NT2/D1 (cell line): ENCODE measurements at regions not wholly inside any gene's neighbourhood (a gene's known extent, or its start where the extent isn't known, plus 50 kb on each side); places are given as distances from the start of the nearest gene placed in this dataset.

Source experiments
- DNase-seq: peaks from one replicate; pipeline ENCODE4 v3.0.0-alpha.2; 2011; ENCODE audit warnings: low read depth, low spot score
- H3K27me3 ChIP-seq: 2 replicates; pipeline ENCODE4 v1.6.0; 2011; ENCODE audit warnings: mild to moderate bottlenecking; ENCODE audit not compliant: insufficient read length, insufficient read depth
- H3K36me3 ChIP-seq: 2 replicates; pipeline ENCODE4 v1.6.1; 2011; ENCODE audit warnings: mild to moderate bottlenecking, low read length, mixed read lengths; ENCODE audit not compliant: insufficient read depth, insufficient read length
- H3K4me1 ChIP-seq: 2 replicates; pipeline ENCODE4 v1.5.1; 2011; ENCODE audit not compliant: insufficient read depth, insufficient read length
- H3K4me3 ChIP-seq: 2 replicates; pipeline ENCODE4 v1.5.1; 2011; ENCODE audit warnings: low read depth; ENCODE audit not compliant: insufficient read length
- H3K9ac ChIP-seq: 2 replicates; pipeline ENCODE4 v1.6.0; 2011; ENCODE audit warnings: low read depth; ENCODE audit not compliant: insufficient read length
- H3K9me3 ChIP-seq: 2 replicates; pipeline ENCODE4 v1.5.1; 2011; ENCODE audit warnings: mild to moderate bottlenecking, low read length; ENCODE audit not compliant: insufficient read depth
- SUZ12 ChIP-seq: IDR thresholded peaks from 2 replicates; pipeline ENCODE4 v1.6.1; 2011; ENCODE audit not compliant: insufficient read length, insufficient read depth; ENCODE audit errors: extremely low read depth
- YY1 ChIP-seq: IDR thresholded peaks from 2 replicates; pipeline ENCODE4 v1.6.1; 2011; ENCODE audit not compliant: insufficient read length, insufficient read depth
- ZNF274 ChIP-seq: IDR thresholded peaks from 2 replicates; pipeline ENCODE4 v1.6.1; 2011; ENCODE audit warnings: mild to moderate bottlenecking, low read depth, low read length

DNA sequence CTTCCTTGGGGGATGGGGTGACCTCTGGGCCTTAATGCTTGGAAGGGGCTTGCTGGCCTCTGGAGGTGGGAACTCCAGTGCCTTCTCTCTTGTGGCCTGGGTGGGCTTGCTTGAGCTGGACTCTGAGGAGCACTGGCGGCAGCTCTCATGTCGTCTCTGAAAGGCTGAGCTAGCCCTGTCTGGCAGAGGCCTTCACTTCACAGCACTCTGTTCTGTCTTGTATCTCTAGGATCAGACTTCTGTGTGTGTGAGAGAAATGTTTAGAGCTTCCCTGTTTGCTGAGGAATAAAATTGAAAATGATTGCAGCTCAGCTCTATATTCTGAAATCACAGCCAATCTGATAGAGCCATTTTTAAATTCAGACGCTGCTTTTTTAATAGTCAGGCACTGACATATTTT lies 185.3 kb downstream of the KCNRG start:
- no peaks in the 10 kb centered on the region for H3K4me1 ChIP-seq
- no peak for DNase-seq
- no peaks in the 10 kb centered on the region for H3K27me3 ChIP-seq
- H3K4me3 ChIP-seq = no peak overlapping the region
- no peaks in the 10 kb centered on the region for H3K9me3 ChIP-seq
- TF ChIP-seq ZNF274 = no peak
- TF ChIP-seq YY1 = no peak
- no peak for TF ChIP-seq SUZ12
- no peaks in the 10 kb centered on the region for H3K36me3 ChIP-seq
- H3K9ac ChIP-seq = no peak overlapping the region

DNA sequence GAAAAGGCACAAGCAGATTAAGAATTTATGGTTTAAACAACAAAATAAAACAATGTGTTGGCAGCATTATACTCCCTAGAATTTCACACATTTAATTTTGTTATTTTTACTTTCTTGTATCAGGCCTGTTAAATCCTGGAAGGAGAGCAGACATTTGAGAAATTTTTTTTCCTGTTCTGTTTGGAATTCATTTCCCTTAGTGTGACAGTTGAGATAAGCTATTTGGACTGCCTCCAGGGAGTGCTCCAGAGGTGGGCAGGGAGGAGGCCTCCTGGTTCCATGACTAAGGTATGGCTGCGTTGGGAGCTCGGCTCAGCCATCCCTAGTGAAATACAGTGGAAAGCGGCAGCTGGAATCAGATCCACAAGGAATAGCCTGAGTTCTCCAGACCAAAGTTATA lies 185.7 kb downstream of the KCNRG start:
- H3K9ac ChIP-seq = no peak overlapping the region
- TF ChIP-seq SUZ12 = no peak
- TF ChIP-seq ZNF274 = no peak
- TF ChIP-seq YY1 = no peak
- H3K36me3 ChIP-seq = no peaks in the 10 kb centered on the region
- H3K4me1 ChIP-seq = no peaks in the 10 kb centered on the region
- no peaks in the 10 kb centered on the region for H3K9me3 ChIP-seq
- no peaks in the 10 kb centered on the region for H3K27me3 ChIP-seq
- no peak for DNase-seq
- no peak overlapping the region for H3K4me3 ChIP-seq

DNA sequence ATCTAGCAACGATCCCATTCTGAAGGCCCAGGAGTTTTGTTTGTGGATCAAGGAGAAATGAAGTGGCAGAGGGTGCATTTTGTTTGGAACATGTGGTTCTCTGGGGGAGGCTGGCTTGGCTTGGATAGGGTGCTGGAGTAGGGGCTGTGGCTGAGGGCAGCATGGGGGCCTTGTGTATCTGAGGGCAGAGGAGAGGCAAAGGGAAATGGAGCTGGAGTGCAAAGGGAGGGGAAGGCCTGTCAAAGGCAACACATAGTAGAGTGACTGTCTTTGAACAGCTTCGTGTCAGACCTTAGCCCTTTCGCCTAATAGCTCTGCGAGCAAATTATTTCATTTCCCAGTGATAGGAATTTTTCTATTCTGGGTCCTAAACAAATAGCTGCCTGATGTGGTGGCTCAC lies 187.2 kb downstream of the KCNRG start:
- TF ChIP-seq SUZ12 = no peak
- no peak for TF ChIP-seq YY1
- TF ChIP-seq ZNF274 = no peak
- no peak overlapping the region for H3K9ac ChIP-seq
- DNase-seq = no peak
- H3K27me3 ChIP-seq = no peaks in the 10 kb centered on the region
- no peaks in the 10 kb centered on the region for H3K36me3 ChIP-seq
- H3K4me1 ChIP-seq = no peaks in the 10 kb centered on the region
- H3K4me3 ChIP-seq = no peak overlapping the region
- no peaks in the 10 kb centered on the region for H3K9me3 ChIP-seq

DNA sequence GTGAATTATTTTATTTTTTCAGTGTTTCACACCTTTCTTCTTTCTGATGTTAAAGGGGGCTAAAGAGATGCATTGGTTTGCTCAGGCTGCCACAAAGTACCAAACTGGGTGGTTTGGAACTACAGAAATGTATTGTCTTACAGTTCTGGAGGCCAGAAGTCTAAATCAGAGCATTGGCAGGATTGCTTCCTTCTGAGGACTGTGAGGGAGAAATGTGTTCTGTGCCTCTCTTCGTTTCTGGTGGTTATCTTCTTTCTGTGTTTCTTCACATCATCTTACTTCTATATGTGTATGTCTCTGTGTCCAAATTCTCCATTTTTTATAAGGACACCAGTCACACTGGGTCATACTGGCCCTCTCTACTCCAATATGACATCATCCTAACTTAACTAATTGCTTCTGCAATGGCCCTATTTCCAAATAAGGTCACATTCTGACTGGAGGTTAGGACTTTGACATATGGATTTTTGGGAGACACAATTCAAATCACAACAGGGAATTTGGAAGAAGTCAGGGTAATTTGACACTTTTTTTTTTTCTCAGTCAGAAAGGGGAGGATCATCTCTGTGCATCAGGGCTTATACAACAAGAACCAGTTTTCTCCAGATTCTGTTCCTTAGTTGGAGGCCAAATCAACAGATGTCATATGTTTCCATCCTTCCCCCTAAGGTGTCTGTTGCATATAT lies 188.2 kb downstream of the KCNRG start:
- no peak for TF ChIP-seq YY1
- TF ChIP-seq SUZ12 = no peak
- TF ChIP-seq ZNF274 = no peak

DNA sequence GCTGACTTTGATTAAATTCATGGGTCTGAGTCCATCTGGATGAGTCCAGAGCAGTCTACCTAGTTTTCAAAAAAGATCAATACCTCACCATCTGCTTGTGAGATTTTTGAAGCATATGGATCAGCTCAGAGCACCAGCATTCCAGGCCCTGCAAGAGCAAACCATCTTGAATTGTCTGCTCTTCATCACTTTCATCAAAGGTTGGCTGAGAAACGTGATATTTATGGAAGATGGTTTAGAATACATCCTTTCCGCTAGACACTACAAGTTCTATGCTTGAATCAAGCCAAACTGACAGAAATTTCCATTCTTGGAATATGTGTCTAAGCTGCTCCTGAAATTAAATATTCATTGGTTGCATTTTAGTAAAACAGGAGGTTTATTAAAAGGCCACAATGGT lies 190.3 kb downstream of the KCNRG start:
- no peaks in the 10 kb centered on the region for H3K36me3 ChIP-seq
- H3K4me3 ChIP-seq = no peak overlapping the region
- DNase-seq = no peak
- TF ChIP-seq SUZ12 (no peak), YY1 (no peak), ZNF274 (no peak)
- H3K9me3 ChIP-seq = no peaks in the 10 kb centered on the region
- H3K27me3 ChIP-seq = no peaks in the 10 kb centered on the region
- H3K9ac ChIP-seq = no peak overlapping the region
- H3K4me1 ChIP-seq = no peaks in the 10 kb centered on the region

More for the DNA sequence above, 188.2 kb downstream of the KCNRG start:
- no peak for DNase-seq
- Histone ChIP-seq H3K27me3 (no peaks in the 10 kb centered on the region), H3K4me3 (no peak overlapping the region), H3K9me3 (no peaks in the 10 kb centered on the region), H3K36me3 (no peaks in the 10 kb centered on the region), H3K4me1 (no peaks in the 10 kb centered on the region), H3K9ac (no peak overlapping the region)

DNA sequence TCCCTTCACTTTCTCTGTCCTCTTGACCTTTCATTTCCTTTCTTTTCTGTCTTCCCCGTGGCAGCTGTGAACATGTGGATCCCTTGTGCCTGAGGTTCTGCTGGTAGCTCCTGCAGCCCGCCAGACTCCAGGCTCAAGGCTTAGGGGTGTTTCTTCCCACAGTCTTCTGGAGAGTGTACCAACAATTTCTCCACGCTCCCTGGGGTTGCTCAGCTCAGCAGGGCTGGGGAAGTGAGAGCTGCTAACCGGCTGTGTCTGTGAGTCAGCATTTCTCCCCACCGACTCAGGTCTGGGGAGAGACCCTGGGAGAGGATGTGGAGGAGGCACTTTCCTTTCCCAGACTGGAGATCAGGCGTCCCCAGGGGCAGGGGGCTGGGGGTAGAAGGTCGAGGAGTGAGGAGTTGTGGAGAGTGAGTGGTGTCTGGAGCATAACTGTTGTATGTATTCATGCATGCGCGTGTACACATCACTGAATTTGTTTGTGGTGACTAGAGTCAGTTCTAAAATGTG lies 193.6 kb downstream of the KCNRG start:
- Histone ChIP-seq H3K27me3 (no peaks in the 10 kb centered on the region), H3K4me3 (no peak overlapping the region), H3K9ac (no peak overlapping the region), H3K36me3 (no peaks in the 10 kb centered on the region), H3K9me3 (no peaks in the 10 kb centered on the region), H3K4me1 (no peaks in the 10 kb centered on the region)
- TF ChIP-seq ZNF274 (no peak), YY1 (no peak), SUZ12 (no peak)
- DNase-seq = peak; percentile 42

DNA sequence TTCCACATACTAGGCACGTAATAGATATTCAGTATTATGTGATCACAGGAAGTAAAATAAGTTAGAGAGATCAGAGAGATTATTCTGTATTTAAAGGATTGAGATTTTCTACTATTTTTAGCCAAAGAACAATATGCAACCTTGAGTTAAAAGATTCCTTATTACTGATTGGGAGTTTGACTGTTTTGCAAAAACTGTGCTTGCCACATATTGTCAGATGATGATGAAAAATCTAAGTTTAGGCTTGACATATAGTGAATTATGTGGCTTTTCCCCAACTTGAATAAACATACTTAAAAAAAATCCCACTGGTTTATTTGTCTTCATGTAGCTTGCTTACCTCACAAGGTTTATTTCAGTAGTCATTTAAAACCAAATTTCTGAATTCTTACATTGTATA lies 194.4 kb downstream of the KCNRG start:
- no peak overlapping the region for H3K9ac ChIP-seq
- DNase-seq = no peak
- no peaks in the 10 kb centered on the region for H3K36me3 ChIP-seq
- H3K27me3 ChIP-seq = no peaks in the 10 kb centered on the region
- H3K4me3 ChIP-seq = no peak overlapping the region
- H3K9me3 ChIP-seq = no peaks in the 10 kb centered on the region
- TF ChIP-seq YY1 = no peak
- TF ChIP-seq SUZ12 = no peak
- TF ChIP-seq ZNF274 = no peak
- no peaks in the 10 kb centered on the region for H3K4me1 ChIP-seq
